ENCODE measurements at regions not wholly inside any gene's neighbourhood (a gene's known extent, or its start where the extent isn't known, plus 50 kb on each side); places are given as distances from the start of the nearest gene placed in this dataset.

DNA sequence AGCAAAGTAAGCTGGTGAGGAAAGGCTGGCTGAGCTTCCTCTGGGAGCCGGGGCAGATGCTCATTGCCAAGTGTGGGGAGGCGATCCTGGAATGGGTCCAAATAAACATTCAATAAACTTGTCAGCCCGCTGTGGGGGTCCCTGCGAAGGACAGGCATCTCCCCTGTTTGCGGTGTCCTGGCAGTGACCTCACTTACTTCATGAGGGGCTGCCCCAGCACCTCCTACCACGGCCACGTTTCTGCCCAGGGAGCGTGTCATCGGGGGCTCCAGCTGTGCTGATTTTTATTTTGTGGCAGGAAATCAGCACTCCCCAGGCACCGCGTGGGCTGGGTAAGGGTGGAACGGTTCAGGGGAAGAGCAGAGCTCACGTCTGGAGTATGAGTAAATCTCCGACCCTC lies 493.9 kb upstream of the B3GAT1 start:
- DNase-seq = no peak

DNA sequence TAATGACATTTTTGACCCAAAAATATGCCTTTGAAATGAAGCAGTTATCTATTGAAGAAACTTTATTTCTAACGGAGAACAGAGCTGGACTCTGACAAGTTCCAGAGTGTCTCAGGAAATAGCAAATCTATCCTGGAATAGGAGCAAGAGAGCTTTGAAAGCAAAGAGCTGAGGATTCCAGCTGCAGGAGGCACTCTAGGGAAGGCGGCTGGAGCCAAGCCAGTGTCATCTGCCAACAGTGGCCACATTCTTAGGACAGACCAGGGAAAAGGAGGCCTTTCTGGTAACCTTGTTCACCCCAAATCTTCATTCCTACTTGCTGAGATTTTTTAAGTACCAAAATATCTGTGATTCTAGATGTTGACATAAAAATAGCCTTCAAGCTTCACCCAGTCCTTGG lies 493.5 kb upstream of the B3GAT1 start:
- no peak for DNase-seq

DNA sequence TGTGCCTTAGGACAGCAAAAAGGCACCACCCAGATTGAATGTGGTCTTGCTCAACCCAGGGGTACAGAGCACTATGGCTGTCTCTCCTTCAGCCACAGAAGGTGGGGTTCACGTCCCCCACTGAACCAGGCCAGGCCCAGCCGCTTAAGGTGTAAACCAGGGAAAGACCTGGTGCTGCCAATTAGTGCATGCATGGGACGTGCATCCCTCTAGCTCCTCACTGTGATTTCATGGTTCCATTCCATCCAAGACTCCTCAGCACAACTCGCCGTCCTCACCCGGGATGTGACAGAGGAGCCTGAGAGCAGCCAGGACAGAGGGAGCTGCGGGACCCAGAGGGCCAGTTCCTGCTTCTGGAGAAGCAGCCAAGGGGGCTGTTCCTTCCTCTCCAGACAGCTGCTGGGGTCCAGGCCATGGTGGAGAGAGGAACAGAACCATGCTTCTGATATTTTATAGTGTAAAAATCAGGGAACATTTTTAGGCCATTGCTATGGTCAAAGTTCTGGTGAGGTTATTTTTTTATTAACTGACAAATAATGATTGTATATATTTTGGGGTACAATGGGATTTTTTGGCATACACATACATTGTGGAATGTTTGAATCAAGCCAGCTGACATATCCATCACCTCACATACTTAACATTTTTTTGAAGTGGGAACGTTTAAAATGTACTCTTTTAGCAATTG lies 492.2 kb upstream of the B3GAT1 start:
- DNase-seq = no peak

- no peak for DNase-seq
These were observed 490.2 kb upstream of the B3GAT1 start for GRCh38 chr11:134901955-134902918.

GRCh38 chr11:134901542-134901941 lies 489.5 kb upstream of the B3GAT1 start:
- DNase-seq = no peak

GRCh38 chr11:134893810-134894685 lies 482.0 kb upstream of the B3GAT1 start:
- no peak for DNase-seq

- no peak for DNase-seq
These were observed 478.4 kb upstream of the B3GAT1 start for GRCh38 chr11:134890446-134890845.

GRCh38 chr11:134889832-134890231 lies 477.8 kb upstream of the B3GAT1 start:
- no peak for DNase-seq

DNA sequence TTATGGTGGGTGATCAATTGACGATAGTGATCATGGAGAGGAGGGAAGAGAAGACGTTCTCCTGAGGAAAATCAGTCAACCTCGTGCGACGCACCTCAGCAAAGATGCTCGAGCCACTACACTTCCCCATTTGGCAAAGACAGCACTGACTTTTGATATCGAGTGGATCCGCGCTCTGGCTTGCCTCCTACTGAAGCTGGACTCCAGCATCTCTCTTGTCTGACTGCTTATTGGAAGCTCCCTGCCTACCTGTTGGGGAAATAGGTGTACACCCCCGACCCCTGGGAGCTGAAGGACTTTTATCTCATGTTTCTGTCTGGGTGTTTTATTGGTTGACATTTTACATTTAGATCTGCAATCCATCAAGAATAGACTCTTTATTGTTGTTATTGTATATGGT lies 476.8 kb upstream of the B3GAT1 start:
- no peak for DNase-seq

- no peak for DNase-seq
These were observed 475.9 kb upstream of the B3GAT1 start for GRCh38 chr11:134887896-134888295.

- no peak for DNase-seq
These were observed 471.4 kb upstream of the B3GAT1 start for GRCh38 chr11:134883484-134883883.

DNA sequence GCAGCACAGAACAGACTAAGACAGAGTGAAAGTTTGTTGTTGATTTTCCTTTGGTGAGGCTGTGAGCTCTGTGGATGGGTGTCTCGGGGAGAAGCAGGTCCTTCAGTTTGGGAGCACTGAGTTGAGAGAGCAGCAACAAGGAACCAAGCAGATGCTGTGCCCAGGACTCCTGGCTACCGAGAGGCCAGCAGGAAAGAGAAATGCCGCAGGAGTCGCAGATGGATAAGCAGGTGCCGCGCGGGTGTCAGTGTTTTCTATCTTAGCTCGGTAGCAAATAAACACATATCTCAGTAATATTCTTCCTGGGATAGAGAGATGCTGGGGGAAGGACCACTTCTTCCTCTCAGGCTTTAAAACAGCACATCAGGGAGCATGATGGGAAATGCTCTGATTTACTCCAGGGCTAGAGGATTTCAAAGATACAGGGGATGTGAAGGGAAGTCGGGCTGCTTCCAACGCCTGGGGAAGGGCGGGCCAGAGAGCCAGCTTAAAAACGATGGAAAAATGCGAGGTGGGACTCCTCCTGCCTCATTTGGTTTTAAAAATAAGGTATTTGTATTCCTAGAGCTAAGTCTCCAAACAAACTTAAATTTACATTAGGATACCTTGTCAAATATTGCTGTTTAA lies 470.7 kb upstream of the B3GAT1 start:
- no peak for DNase-seq

DNA sequence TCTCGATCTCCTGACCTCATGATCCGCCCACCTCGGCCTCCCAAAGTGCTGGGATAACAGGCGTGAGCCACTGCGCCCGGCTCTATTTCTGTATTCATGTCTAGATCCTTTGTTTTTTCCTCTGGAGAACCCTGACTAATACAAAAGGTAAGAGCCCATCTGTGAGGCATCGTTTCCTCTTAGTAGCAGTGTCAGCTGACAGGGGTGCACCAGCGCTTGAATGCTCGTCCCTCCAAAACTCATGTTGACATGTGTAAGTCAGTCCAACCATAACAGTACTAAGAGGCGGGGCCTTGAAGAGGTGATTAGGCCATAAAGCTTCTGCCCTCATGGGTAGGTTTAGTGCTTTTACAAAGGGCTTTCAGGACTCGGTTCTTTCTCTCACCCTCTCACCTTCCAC lies 470.1 kb upstream of the B3GAT1 start:
- DNase-seq = no peak

- no peak for DNase-seq
These were observed 468.7 kb upstream of the B3GAT1 start for GRCh38 chr11:134880788-134881187.

GRCh38 chr11:134879931-134880330 lies 467.9 kb upstream of the B3GAT1 start:
- DNase-seq = no peak

GRCh38 chr11:134879341-134879740 lies 467.3 kb upstream of the B3GAT1 start:
- DNase-seq = no peak

DNA sequence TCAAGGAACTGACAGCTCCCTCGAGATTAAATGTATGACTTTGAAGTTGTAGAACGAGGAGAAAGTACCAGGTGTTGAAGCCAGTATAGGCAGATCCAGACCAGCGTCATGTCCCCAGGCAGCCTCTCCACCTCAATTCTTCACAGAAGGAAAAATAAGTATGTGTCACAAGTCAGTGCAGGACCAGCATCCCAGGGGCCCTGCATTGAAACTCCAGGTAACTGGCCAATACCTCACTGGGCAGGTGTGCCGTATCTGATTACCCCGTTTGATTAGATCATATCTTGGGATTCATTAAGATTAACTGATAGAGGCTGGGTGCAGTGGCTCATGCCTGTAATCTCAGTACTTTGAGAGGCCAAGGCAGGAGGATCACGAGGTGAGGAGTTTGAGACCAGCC lies 466.7 kb upstream of the B3GAT1 start:
- DNase-seq = no peak

DNA sequence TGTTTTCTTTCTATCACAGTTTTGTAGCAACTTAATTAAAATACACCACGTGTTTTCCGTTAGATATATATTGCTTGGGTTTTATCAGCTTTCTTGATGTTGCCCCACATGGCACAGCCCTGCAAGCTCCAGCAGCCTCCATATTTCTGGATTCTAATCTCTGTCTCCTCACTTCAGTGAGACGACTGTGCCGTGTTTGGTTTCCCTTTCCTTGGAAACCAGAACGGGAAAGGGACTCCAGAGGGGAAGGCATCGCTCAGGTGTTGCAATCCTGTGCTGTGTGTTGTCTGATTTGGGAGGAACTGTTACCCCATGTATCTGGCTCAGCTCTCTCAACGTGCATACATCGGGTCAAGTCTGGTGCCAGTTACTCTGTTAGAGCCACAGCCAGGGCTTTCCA lies 464.2 kb upstream of the B3GAT1 start:
- DNase-seq = no peak

GRCh38 chr11:134866981-134867675 lies 455.1 kb upstream of the B3GAT1 start:
- no peak for DNase-seq

DNA sequence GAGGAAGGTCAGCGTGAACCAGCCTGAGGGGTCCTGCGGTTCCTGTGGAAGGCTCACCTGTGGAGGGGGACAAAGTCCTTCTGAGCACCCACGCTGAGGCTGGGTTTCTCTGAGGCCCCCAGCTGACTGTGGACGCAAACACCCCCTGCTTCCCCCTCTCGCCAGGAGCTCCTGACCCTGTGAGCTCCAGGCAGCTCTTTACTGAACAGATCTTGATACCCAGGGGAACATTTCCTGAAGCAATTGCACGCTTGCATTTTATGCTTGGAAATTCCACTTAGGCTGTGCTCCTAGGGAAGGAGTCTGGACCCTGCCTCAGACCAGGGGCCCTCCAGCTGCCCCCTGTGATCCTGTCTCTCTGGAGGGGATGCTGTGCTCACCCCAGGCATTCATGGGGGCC lies 454.2 kb upstream of the B3GAT1 start:
- no peak for DNase-seq

DNA sequence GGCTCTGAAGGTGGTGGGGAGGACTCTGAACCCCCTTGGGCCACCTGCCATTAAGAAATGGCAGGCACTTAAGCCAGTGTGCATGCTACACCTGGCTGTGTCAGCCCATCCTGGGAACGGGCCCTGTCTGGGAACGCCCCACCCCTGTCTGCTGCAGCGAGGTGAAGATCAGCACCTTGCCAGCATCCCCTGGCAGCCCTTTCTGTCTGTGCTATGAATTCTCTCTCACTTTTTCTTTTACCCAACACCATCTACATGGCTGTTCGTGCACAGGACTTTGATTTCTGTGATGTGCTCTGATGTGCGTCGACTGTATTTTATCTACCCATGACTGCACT lies 452.9 kb upstream of the B3GAT1 start:
- no peak for DNase-seq

GRCh38 chr11:134864233-134864967 lies 452.4 kb upstream of the B3GAT1 start:
- no peak for DNase-seq
